ENCODE measurements at regions not wholly inside any gene's neighbourhood (a gene's known extent, or its start where the extent isn't known, plus 50 kb on each side); places are given as distances from the start of the nearest gene placed in this dataset.

GRCh38 chr7:19364950-19365349, 219.7 kb upstream of the FERD3L start:
- WGBS, 2 experiments (ENCODE audit: extremely low coverage in 1 of 2, insufficient coverage in 1 of 2, insufficient read length in 1 of 2, insufficient replicate concordance in 2 of 2, low coverage in 1 of 2, low lambda C conversion rate in 2 of 2, missing lambda C conversion rate in 1 of 2), result 41% methylated on average over 4 of the region's 4 CpGs; no CpG with 5 or more reads in 1 of the 2 experiments
- H4K8ac ChIP-seq (ENCODE audit: extremely low read depth, insufficient read depth, low read length), result no peak overlapping the region
- no peak overlapping the region for H2BK5ac ChIP-seq (ENCODE audit: low read depth, low read length)
- H3K23me2 ChIP-seq (ENCODE audit: low read depth, low read length), result no peaks in the 10 kb centered on the region
- CTCF ChIA-PET (ENCODE audit: partially characterized antibody), result interaction anchor here (1.0 kb wide), 1 partner anchor 59 kb away, joined by 4 read pairs; no protein-coding TSS in a partner anchor
- peak overlapping the region in 1 of 4 experiments; percentile 11; a peak in 1 of 8 replicates for H3K4me3 ChIP-seq (ENCODE audit: extremely low read depth in 1 of 4, insufficient read depth in 2 of 4, low read depth in 3 of 4, low read length in 4 of 4)
- H4K5ac ChIP-seq (ENCODE audit: insufficient read length, low read depth, low read length), result no peak overlapping the region
- H3K4ac ChIP-seq (replicated peaks; ENCODE audit: insufficient read length, low read depth, low read length), result no peak overlapping the region
- H3K9ac ChIP-seq (replicated peaks in 1 of 4; ENCODE audit: extremely low read depth in 1 of 4, low read depth in 3 of 4, low read length in 3 of 4), result no peak overlapping the region
- H2BK20ac ChIP-seq (ENCODE audit: low read length), result no peak overlapping the region
- H3K9me3 ChIP-seq (ENCODE audit: insufficient read depth in 2 of 2, low read depth in 1 of 2, low read length in 1 of 2), result no peaks in the 10 kb centered on the region
- no peak overlapping the region for H3K18ac ChIP-seq (ENCODE audit: extremely low read depth, low read length)
- H3K79me2 ChIP-seq (ENCODE audit: control insufficient read depth in 1 of 2, insufficient read depth in 2 of 2, low read length in 2 of 2), result no peaks in the 10 kb centered on the region
- DNase-seq (ENCODE audit: low read depth in 1 of 2, low spot score in 2 of 2) (no peak), FAIRE-seq (no peak)
- H2BK15ac ChIP-seq (ENCODE audit: low read length), result no peak overlapping the region
- POLR2A ChIA-PET (ENCODE audit: partially characterized antibody), result no interaction called here
- H3K14ac ChIP-seq (ENCODE audit: insufficient read length), result no peak overlapping the region
- H3K27ac ChIP-seq (ENCODE audit: low read depth, low read length), result no peak overlapping the region
- H2BK12ac ChIP-seq (ENCODE audit: low read depth, low read length), result no peak overlapping the region
- H3K36me3 ChIP-seq (ENCODE audit: control insufficient read depth in 2 of 4, insufficient read depth in 4 of 4, low read length in 3 of 4), result no peaks in the 10 kb centered on the region
- no peak overlapping the region for H3K23ac ChIP-seq (ENCODE audit: insufficient read length)
- H2BK120ac ChIP-seq (replicated peaks; ENCODE audit: low read depth, low read length), result no peak overlapping the region
- peak overlapping the region in 1 of 2 experiments; percentile 12; a peak in 1 of 4 replicates for H3K4me2 ChIP-seq (ENCODE audit: insufficient read depth in 1 of 2, low read depth in 2 of 2, low read length in 2 of 2)
- no peaks in the 10 kb centered on the region for H4K20me1 ChIP-seq (replicated peaks in 1 of 2; ENCODE audit: control insufficient read depth in 1 of 2, insufficient read depth in 2 of 2, low read length in 2 of 2)
- H3K56ac ChIP-seq (replicated peaks; ENCODE audit: insufficient read length, low read depth, low read length), result no peak overlapping the region
- no peaks in the 10 kb centered on the region for H3K79me1 ChIP-seq (ENCODE audit: low read depth, low read length)
- no peak overlapping the region for H2AFZ ChIP-seq (ENCODE audit: low read length)
- no peaks in the 10 kb centered on the region for H3K27me3 ChIP-seq (replicated peaks in 1 of 4; ENCODE audit: control insufficient read depth in 3 of 4, extremely low read depth in 1 of 4, insufficient read depth in 3 of 4, low read length in 3 of 4)
- H2AK5ac ChIP-seq (ENCODE audit: low read depth, low read length), result no peak overlapping the region
- H3K4me1 ChIP-seq (replicated peaks in 1 of 4; ENCODE audit: control insufficient read depth in 3 of 4, insufficient read depth in 4 of 4, low read length in 3 of 4), result peaks cover 0 to 11% (median 4%) of the 10 kb centered on the region in 4 experiments; a peak in 4 of 7 replicates
- no peak overlapping the region for H4K91ac ChIP-seq (replicated peaks; ENCODE audit: insufficient read length, low read length)
- TF ChIP-seq KDM1A (IDR thresholded peaks at IDR 0.05; ENCODE audit: borderline replicate concordance, low read length), result no peak

All from H1 (cell line).